ENCODE measurements at regions not wholly inside any gene's neighbourhood (a gene's known extent, or its start where the extent isn't known, plus 50 kb on each side); places are given as distances from the start of the nearest gene placed in this dataset.

GRCh38 chr1:4004635-4005430 is 104.8 kb upstream of the C1orf174 start:
- no peak for ATAC-seq

GRCh38 chr1:4005431-4005830 is 105.4 kb upstream of the C1orf174 start:
- no peak for TF ChIP-seq POLR2A (IDR thresholded peaks at IDR 0.05)
- TF ChIP-seq, protein P1, sequence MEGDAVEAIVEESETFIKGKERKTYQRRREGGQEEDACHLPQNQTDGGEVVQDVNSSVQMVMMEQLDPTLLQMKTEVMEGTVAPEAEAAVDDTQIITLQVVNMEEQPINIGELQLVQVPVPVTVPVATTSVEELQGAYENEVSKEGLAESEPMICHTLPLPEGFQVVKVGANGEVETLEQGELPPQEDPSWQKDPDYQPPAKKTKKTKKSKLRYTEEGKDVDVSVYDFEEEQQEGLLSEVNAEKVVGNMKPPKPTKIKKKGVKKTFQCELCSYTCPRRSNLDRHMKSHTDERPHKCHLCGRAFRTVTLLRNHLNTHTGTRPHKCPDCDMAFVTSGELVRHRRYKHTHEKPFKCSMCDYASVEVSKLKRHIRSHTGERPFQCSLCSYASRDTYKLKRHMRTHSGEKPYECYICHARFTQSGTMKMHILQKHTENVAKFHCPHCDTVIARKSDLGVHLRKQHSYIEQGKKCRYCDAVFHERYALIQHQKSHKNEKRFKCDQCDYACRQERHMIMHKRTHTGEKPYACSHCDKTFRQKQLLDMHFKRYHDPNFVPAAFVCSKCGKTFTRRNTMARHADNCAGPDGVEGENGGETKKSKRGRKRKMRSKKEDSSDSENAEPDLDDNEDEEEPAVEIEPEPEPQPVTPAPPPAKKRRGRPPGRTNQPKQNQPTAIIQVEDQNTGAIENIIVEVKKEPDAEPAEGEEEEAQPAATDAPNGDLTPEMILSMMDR (IDR thresholded peaks at IDR 0.05): no peak
- Histone ChIP-seq H3K4me1 (no peaks in the 10 kb centered on the region), H3K27me3 (no peaks in the 10 kb centered on the region), H3K27ac (no peak overlapping the region), H3K36me3 (no peaks in the 10 kb centered on the region), H3K9me3 (no peaks in the 10 kb centered on the region), H3K4me3 (no peak overlapping the region)
- 37% methylated on average over 2 of the region's 6 CpGs for WGBS (ENCODE audit: insufficient coverage, low coverage, low lambda C conversion rate, missing lambda C conversion rate)
- DNase-seq (no peak), ATAC-seq (no peak)
- intact Hi-C loops (cut with DNase I): no loop called here

More at GRCh38 chr1:4004635-4005430, 104.8 kb upstream of the C1orf174 start:
- no peak overlapping the region for H3K27ac ChIP-seq
- TF ChIP-seq POLR2A (IDR thresholded peaks at IDR 0.05): no peak
- TF ChIP-seq, protein P1 (IDR thresholded peaks at IDR 0.05): no peak
- H3K9me3 ChIP-seq: no peaks in the 10 kb centered on the region
- no peak overlapping the region for H3K4me3 ChIP-seq
- no peaks in the 10 kb centered on the region for H3K27me3 ChIP-seq
- DNase-seq: no peak
- intact Hi-C loops (cut with DNase I): no loop called here
- H3K4me1 ChIP-seq: no peaks in the 10 kb centered on the region
- H3K36me3 ChIP-seq: no peaks in the 10 kb centered on the region
- 69% methylated on average over 9 of the region's 17 CpGs for WGBS (ENCODE audit: insufficient coverage, low coverage, low lambda C conversion rate, missing lambda C conversion rate)

DNA sequence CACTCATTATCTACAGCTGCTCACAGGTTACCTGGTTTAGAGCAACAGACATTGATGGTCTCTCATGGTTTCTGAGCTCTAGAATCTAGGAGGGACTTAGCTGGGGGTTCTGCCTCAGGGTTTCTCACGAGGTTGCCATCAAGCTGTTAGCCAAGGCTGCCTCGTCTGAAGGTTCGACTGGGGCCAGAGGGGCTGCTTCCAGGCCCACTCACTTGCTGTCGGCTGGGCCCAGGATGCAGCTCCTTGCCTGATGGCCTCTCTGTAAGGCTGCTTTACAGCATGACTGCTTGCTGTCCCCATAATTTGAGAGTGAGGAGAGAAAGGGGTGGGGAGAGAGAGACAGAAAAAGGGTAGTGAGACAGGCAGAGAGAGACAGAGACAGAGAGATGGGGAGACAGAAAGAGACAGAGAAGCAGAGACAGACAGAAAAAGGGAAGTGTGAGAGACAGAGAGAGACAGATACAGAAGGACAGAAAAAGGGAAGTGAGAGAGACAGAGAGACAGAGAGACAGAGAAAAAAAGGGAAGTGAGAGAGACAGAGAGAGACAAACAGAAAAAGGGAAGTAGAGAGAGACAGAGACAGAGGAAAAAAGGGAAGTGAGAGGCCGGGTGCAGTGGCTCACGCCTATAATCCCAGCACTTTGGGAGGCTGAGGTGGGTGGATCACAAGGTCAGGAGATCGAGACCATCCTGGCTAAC is 106.8 kb upstream of the C1orf174 start:
- TF ChIP-seq, protein P1 (IDR thresholded peaks at IDR 0.05): no peak
- TF ChIP-seq POLR2A (IDR thresholded peaks at IDR 0.05): no peak
- H3K4me1 ChIP-seq: no peaks in the 10 kb centered on the region
- H3K27me3 ChIP-seq: no peaks in the 10 kb centered on the region
- no peaks in the 10 kb centered on the region for H3K36me3 ChIP-seq
- no peaks in the 10 kb centered on the region for H3K9me3 ChIP-seq
- no peak for ATAC-seq
- no peak overlapping the region for H3K27ac ChIP-seq
- H3K4me3 ChIP-seq: no peak overlapping the region
- WGBS (ENCODE audit: insufficient coverage, low coverage, low lambda C conversion rate, missing lambda C conversion rate): 37% methylated on average over 7 of the region's 7 CpGs
- no peak for DNase-seq
- intact Hi-C loops (cut with DNase I): no loop called here

DNA sequence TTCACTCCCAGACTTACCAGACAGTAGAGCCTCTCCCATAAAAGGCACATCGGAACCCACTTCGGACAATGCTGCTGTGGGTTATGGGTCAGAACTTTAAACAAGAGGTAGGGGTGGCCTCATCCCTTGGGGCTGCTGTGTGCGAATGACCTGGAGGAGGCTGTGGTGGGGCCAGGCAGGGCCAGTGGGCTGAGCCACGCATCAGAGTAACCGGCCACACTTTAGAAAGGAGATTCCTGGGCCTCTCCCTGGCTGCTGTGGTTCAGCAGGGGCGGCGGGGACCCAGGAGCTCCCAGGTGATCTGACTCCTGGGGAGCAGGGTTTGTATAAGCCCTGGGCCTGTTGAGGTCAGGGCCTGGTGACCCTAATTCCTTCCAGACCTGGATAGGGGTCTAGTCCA is 110.2 kb upstream of the C1orf174 start:
- 0% methylated on average over 1 of the region's 7 CpGs for WGBS (ENCODE audit: insufficient coverage, low coverage, low lambda C conversion rate, missing lambda C conversion rate)
- ATAC-seq: no peak
- no peak for DNase-seq

More for the DNA sequence above, 110.2 kb upstream of the C1orf174 start:
- H3K36me3 ChIP-seq: no peaks in the 10 kb centered on the region
- H3K4me1 ChIP-seq: no peaks in the 10 kb centered on the region
- H3K27me3 ChIP-seq: no peaks in the 10 kb centered on the region
- intact Hi-C loops (cut with DNase I): no loop called here
- no peak overlapping the region for H3K27ac ChIP-seq
- TF ChIP-seq POLR2A (IDR thresholded peaks at IDR 0.05): no peak
- TF ChIP-seq, protein P1 (IDR thresholded peaks at IDR 0.05): no peak
- no peaks in the 10 kb centered on the region for H3K9me3 ChIP-seq
- H3K4me3 ChIP-seq: no peak overlapping the region

Data from right lobe of liver (tissue), 6 donors.